Colon (tissue), 2 donors: ENCODE measurements at regions not wholly inside any gene's neighbourhood (a gene's known extent, or its start where the extent isn't known, plus 50 kb on each side); places are given as distances from the start of the nearest gene placed in this dataset.

Source experiments
- FAIRE-seq: peaks from 2 replicates; lab custom pipeline; 2012; peaks lifted over from hg19 to GRCh38; lab: Jason Lieb, UNC
- donor health status: control.
- donor health status: control.

GRCh38 chr20:51335329-51335841 lies 207.1 kb downstream of the NFATC2 start:
- no peak for FAIRE-seq

GRCh38 chr20:51334609-51335008 lies 207.9 kb downstream of the NFATC2 start:
- no peak for FAIRE-seq

GRCh38 chr20:51333971-51334370 lies 208.5 kb downstream of the NFATC2 start:
- FAIRE-seq, result no peak

- no peak for FAIRE-seq
These were observed 209.1 kb downstream of the NFATC2 start for GRCh38 chr20:51333446-51333845.

- no peak for FAIRE-seq
These were observed 211.0 kb downstream of the NFATC2 start for GRCh38 chr20:51331481-51331880.

GRCh38 chr20:51329845-51330244 lies 212.7 kb downstream of the NFATC2 start:
- FAIRE-seq, result no peak

GRCh38 chr20:51327251-51327841 lies 215.2 kb downstream of the NFATC2 start:
- no peak for FAIRE-seq

- no peak for FAIRE-seq
These were observed 216.2 kb downstream of the NFATC2 start for GRCh38 chr20:51326201-51326819.

GRCh38 chr20:51322164-51322707 lies 220.3 kb downstream of the NFATC2 start:
- no peak for FAIRE-seq

- FAIRE-seq, result no peak
These were observed 221.0 kb downstream of the NFATC2 start for GRCh38 chr20:51321343-51322163.

- FAIRE-seq, result no peak
These were observed 223.0 kb downstream of the NFATC2 start for GRCh38 chr20:51319522-51319921.

GRCh38 chr20:51318058-51318949 lies 224.2 kb downstream of the NFATC2 start:
- no peak for FAIRE-seq

- FAIRE-seq, result no peak
These were observed 227.1 kb downstream of the NFATC2 start for GRCh38 chr20:51315390-51315789.

- no peak for FAIRE-seq
These were observed 229.1 kb downstream of the NFATC2 start for GRCh38 chr20:51313358-51313827.

GRCh38 chr20:51312480-51312783 lies 230.1 kb downstream of the NFATC2 start:
- FAIRE-seq, result no peak

GRCh38 chr20:51311636-51312479 lies 230.7 kb downstream of the NFATC2 start:
- no peak for FAIRE-seq

GRCh38 chr20:51310216-51310615 lies 232.3 kb downstream of the NFATC2 start:
- no peak for FAIRE-seq

GRCh38 chr20:51309128-51309527 lies 233.4 kb downstream of the NFATC2 start:
- no peak for FAIRE-seq

- FAIRE-seq, result no peak
These were observed 235.8 kb downstream of the NFATC2 start for GRCh38 chr20:51306521-51307358.

- FAIRE-seq, result no peak
These were observed 236.4 kb downstream of the NFATC2 start for GRCh38 chr20:51306081-51306480.
